ENCODE measurements at regions not wholly inside any gene's neighbourhood (a gene's known extent, or its start where the extent isn't known, plus 50 kb on each side); places are given as distances from the start of the nearest gene placed in this dataset.

- H3K36me3 ChIP-seq (ENCODE audit: control insufficient read depth, insufficient read depth, low read length), result no peaks in the 10 kb centered on the region
- H3K4me3 ChIP-seq (ENCODE audit: low read length), result no peak overlapping the region
- H3K4me1 ChIP-seq (ENCODE audit: control insufficient read depth, insufficient read depth, low read length), result no peaks in the 10 kb centered on the region
- H3K27me3 ChIP-seq (ENCODE audit: control insufficient read depth, insufficient read depth, low read length), result peaks cover 3% of the 10 kb centered on the region
- no peak overlapping the region for H3K9ac ChIP-seq (ENCODE audit: low read length)
- no peaks in the 10 kb centered on the region for H3K9me3 ChIP-seq (ENCODE audit: control insufficient read depth, low read length)
Measured at GRCh38 chr3:27544372-27544865, 60.2 kb upstream of the SLC4A7 start.

DNA sequence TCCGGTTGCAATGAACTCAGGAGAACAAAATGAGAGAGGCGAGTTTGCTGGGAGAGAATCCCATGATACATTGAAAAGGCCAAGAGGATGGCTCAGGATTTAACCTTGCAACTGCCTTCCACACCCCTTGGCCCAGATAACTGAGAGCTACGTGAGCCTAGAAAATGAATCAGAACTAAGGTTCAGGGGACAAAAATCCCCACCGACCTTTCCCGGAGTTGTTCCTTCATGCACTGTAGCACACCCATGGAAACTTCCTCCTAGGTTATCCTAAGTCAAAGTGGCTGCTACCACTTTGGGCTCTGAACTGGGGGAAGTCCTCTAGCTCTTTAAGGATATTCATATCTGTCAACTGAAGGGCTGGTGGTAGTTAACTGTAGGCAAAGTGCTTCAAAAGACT lies 58.3 kb upstream of the SLC4A7 start:
- H3K9me3 ChIP-seq (ENCODE audit: control insufficient read depth, low read length), result no peaks in the 10 kb centered on the region

DNA sequence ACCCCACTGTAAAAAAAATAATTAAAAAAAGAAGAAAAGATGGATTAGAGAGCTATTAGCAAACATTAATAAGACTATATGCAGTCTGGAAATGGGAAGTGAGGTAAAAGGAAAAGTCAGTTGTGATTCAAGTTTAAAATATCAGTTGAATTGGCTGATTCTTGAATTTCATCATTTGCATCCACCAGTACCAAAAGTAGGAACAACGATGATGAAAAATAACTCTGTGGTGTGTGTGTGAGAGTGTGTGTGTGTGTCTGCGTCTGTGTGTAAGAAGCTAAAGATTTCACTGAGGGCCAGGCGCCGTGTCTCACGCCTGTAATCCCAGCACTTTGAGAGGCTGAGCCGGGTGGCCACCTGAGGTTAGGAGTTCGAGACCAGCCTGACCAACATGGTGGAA lies 56.0 kb upstream of the SLC4A7 start:
- H3K36me3 ChIP-seq (ENCODE audit: control insufficient read depth, insufficient read depth, low read length), result no peaks in the 10 kb centered on the region
- H3K4me3 ChIP-seq (ENCODE audit: low read length), result no peak overlapping the region
- H3K9ac ChIP-seq (ENCODE audit: low read length), result no peak overlapping the region
- no peaks in the 10 kb centered on the region for H3K9me3 ChIP-seq (ENCODE audit: control insufficient read depth, low read length)
- no peaks in the 10 kb centered on the region for H3K4me1 ChIP-seq (ENCODE audit: control insufficient read depth, insufficient read depth, low read length)
- H3K27me3 ChIP-seq (ENCODE audit: control insufficient read depth, insufficient read depth, low read length), result peaks cover 3% of the 10 kb centered on the region

More for the DNA sequence above, 58.3 kb upstream of the SLC4A7 start:
- Histone ChIP-seq H3K9ac (ENCODE audit: low read length) (no peak overlapping the region), H3K4me1 (ENCODE audit: control insufficient read depth, insufficient read depth, low read length) (no peaks in the 10 kb centered on the region), H3K36me3 (ENCODE audit: control insufficient read depth, insufficient read depth, low read length) (no peaks in the 10 kb centered on the region), H3K4me3 (ENCODE audit: low read length) (no peak overlapping the region), H3K27me3 (ENCODE audit: control insufficient read depth, insufficient read depth, low read length) (peaks cover 3% of the 10 kb centered on the region)

DNA sequence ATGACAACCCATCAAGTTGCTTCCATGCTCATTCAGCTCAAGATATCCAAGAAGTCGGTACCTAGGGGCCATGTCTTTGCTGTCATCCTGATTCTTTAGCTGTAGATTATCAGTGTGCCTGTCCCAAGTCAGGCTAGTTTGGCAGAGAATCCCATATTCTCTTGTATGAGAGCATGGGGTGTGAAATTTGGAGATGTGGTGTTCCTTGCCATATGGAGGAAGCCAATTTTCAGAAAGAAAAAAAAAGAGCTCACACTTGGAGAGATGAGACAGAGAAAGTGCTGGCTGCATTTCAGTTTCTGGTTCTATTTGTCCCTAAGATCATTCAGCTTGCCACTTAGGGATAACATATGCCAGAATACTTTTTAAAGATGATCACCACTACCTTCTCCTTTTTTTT lies 52.3 kb upstream of the SLC4A7 start:
- Histone ChIP-seq H3K4me1 (ENCODE audit: control insufficient read depth, insufficient read depth, low read length) (peaks cover 11% of the 10 kb centered on the region), H3K9ac (ENCODE audit: low read length) (no peak overlapping the region), H3K36me3 (ENCODE audit: control insufficient read depth, insufficient read depth, low read length) (no peaks in the 10 kb centered on the region), H3K9me3 (ENCODE audit: control insufficient read depth, low read length) (no peaks in the 10 kb centered on the region), H3K27me3 (ENCODE audit: control insufficient read depth, insufficient read depth, low read length) (peaks cover 3% of the 10 kb centered on the region), H3K4me3 (ENCODE audit: low read length) (no peak overlapping the region)

- H3K9me3 ChIP-seq (ENCODE audit: control insufficient read depth, low read length), result no peaks in the 10 kb centered on the region
Measured at GRCh38 chr3:27535809-27536392, 51.7 kb upstream of the SLC4A7 start.

GRCh38 chr3:27533718-27534573 lies 49.8 kb upstream of the SLC4A7 start:
- no peak overlapping the region for H3K4me3 ChIP-seq (ENCODE audit: low read length)
- H3K4me1 ChIP-seq (ENCODE audit: control insufficient read depth, insufficient read depth, low read length), result peaks cover 11% of the 10 kb centered on the region
- no peak overlapping the region for H3K9ac ChIP-seq (ENCODE audit: low read length)
- no peaks in the 10 kb centered on the region for H3K36me3 ChIP-seq (ENCODE audit: control insufficient read depth, insufficient read depth, low read length)
- no peaks in the 10 kb centered on the region for H3K9me3 ChIP-seq (ENCODE audit: control insufficient read depth, low read length)
- H3K27me3 ChIP-seq (ENCODE audit: control insufficient read depth, insufficient read depth, low read length), result no peaks in the 10 kb centered on the region

More at GRCh38 chr3:27535809-27536392, 51.7 kb upstream of the SLC4A7 start:
- Histone ChIP-seq H3K36me3 (ENCODE audit: control insufficient read depth, insufficient read depth, low read length) (no peaks in the 10 kb centered on the region), H3K9ac (ENCODE audit: low read length) (no peak overlapping the region), H3K27me3 (ENCODE audit: control insufficient read depth, insufficient read depth, low read length) (peaks cover 3% of the 10 kb centered on the region), H3K4me1 (ENCODE audit: control insufficient read depth, insufficient read depth, low read length) (peaks cover 11% of the 10 kb centered on the region), H3K4me3 (ENCODE audit: low read length) (no peak overlapping the region)

Measured in mucosa of stomach (tissue), 1 donor.